NT2/D1 (cell line): ENCODE measurements at regions not wholly inside any gene's neighbourhood (a gene's known extent, or its start where the extent isn't known, plus 50 kb on each side); places are given as distances from the start of the nearest gene placed in this dataset.

ENCODE experiments used
- SUZ12 ChIP-seq: IDR thresholded peaks from 2 replicates; pipeline ENCODE4 v1.6.1; 2011; ENCODE audit not compliant: insufficient read length, insufficient read depth; ENCODE audit errors: extremely low read depth
- YY1 ChIP-seq: IDR thresholded peaks from 2 replicates; pipeline ENCODE4 v1.6.1; 2011; ENCODE audit not compliant: insufficient read length, insufficient read depth

GRCh38 chr5:35336230-35336629, 105.9 kb upstream of the PRLR start:
- TF ChIP-seq SUZ12 (no peak), YY1 (no peak)
